GM12878 (cell line): ENCODE measurements at regions not wholly inside any gene's neighbourhood (a gene's known extent, or its start where the extent isn't known, plus 50 kb on each side); places are given as distances from the start of the nearest gene placed in this dataset.

Experiments used
- ATAC-seq: fragments of 200-7000 bp; cut with Tn5 transposase; 3 replicates; pipeline ENCODE4 v1.9.1; 2020; ENCODE audit warnings: mild to moderate bottlenecking, moderate library complexity
- BruUV-seq: library from RNA; stranded (reverse); fragments of 400-500 nt; replicated peaks from 2 replicates; lab custom pipeline; 2021; lab: Mats Ljungman, UMichigan
- CTCF ChIA-PET: fragments of 300-600 bp; sonication (Branson Sonifier 250); formaldehyde crosslinking; extraction: SDS; loops from one replicate; lab custom pipeline; 2021; ENCODE audit warnings: inconsistent platforms; lab: Yijun Ruan, JAX
- POLR2A ChIA-PET: fragments of 350-600 bp; formaldehyde crosslinking; extraction: SDS; loops from one replicate; lab custom pipeline; 2021; ENCODE audit warnings: inconsistent platforms; lab: Charles Lee
- RAD21 ChIA-PET: fragments of 300-600 bp; sonication (Branson Sonifier 250); formaldehyde crosslinking; loops from one replicate; lab custom pipeline; 2023; ENCODE audit warnings: antibody characterized with exemption; ENCODE audit not compliant: unreplicated experiment; lab: Charles Lee
- SMC1A ChIA-PET: fragments of 300-600 bp; sonication (Branson Sonifier 250); formaldehyde crosslinking; loops from one replicate; lab custom pipeline; 2023; ENCODE audit not compliant: unreplicated experiment, uncharacterized antibody; lab: Charles Lee
- DNase-seq: peaks from one replicate; pipeline ENCODE4 v3.0.0-alpha.2; 2011; ENCODE audit warnings: low read depth, low spot score
- FAIRE-seq: peaks from 3 replicates; lab custom pipeline; 2011; peaks lifted over from hg19 to GRCh38; lab: Jason Lieb, UNC
- H2AFZ ChIP-seq: 2 replicates; pipeline ENCODE4 v1.6.0; 2011; ENCODE audit warnings: low read depth, low read length, control low read depth; ENCODE audit not compliant: control insufficient read depth
- H3K27ac ChIP-seq: 2 replicates; pipeline ENCODE4 v1.5.1; 2011; ENCODE audit warnings: control low read depth; ENCODE audit not compliant: control insufficient read depth, insufficient read depth
- H3K27me3 ChIP-seq, 2 experiments: replicated peaks in 1 of 2; 2 replicates each; pipeline versions ENCODE4 v1.6.0 to v1.6.1; 2011; ENCODE audit warnings: low read length in 1 of 2; ENCODE audit not compliant: control insufficient read depth in 2 of 2, insufficient read depth in 2 of 2
- H3K36me3 ChIP-seq, 2 experiments: 2 replicates each; pipeline ENCODE4 v1.5.1; 2011; ENCODE audit warnings: low read length in 1 of 2; ENCODE audit not compliant: control insufficient read depth in 2 of 2, insufficient read depth in 2 of 2
- H3K4me1 ChIP-seq: 2 replicates; pipeline ENCODE4 v1.6.1; 2011; ENCODE audit warnings: mild to moderate bottlenecking, low read length, moderate library complexity, mixed read lengths; ENCODE audit not compliant: control insufficient read depth, insufficient read depth
- H3K4me2 ChIP-seq: 2 replicates; pipeline ENCODE4 v1.6.0; 2011; ENCODE audit warnings: control low read depth; ENCODE audit not compliant: control insufficient read depth, insufficient read depth
- H3K4me3 ChIP-seq: fragments of 200-600 bp; sonication (generic); 2 replicates; pipeline ENCODE4 v1.5.1; 2016
- H3K79me2 ChIP-seq: 2 replicates; pipeline ENCODE4 v1.6.0; 2011; ENCODE audit warnings: low read length; ENCODE audit not compliant: control insufficient read depth, insufficient read depth
- H3K9ac ChIP-seq: 2 replicates; pipeline ENCODE4 v1.8.0; 2011; ENCODE audit warnings: low read length, control low read depth, mixed read lengths; ENCODE audit not compliant: control insufficient read depth, insufficient read depth
- H3K9me3 ChIP-seq: replicated peaks from 3 replicates; pipeline ENCODE4 v1.5.1; 2011; ENCODE audit warnings: mild to moderate bottlenecking, low read length; ENCODE audit not compliant: control insufficient read depth, insufficient read depth
- H4K20me1 ChIP-seq: 2 replicates; pipeline ENCODE4 v1.6.0; 2011; ENCODE audit not compliant: control insufficient read depth, insufficient read depth
- BACH1 ChIP-seq: fragments of 450-650 bp; IDR thresholded peaks from 2 replicates; pipeline ENCODE4 v1.6.1; 2017; ENCODE audit warnings: mild to moderate bottlenecking, borderline replicate concordance
- CHD2 ChIP-seq: IDR thresholded peaks from 2 replicates; pipeline ENCODE4 v1.6.1; 2011; ENCODE audit warnings: low read depth, low read length, improper control_type of control experiment, borderline replicate concordance
- IKZF2 ChIP-seq, 2 experiments: fragments of 450-650 bp; IDR thresholded peaks; 2 replicates each; pipeline ENCODE4 v1.6.1; 2017; ENCODE audit warnings: mild to moderate bottlenecking in 2 of 2, moderate library complexity in 2 of 2
- MXI1 ChIP-seq: fragments of 150-350 bp; IDR thresholded peaks from 2 replicates; pipeline ENCODE4 v1.6.1; 2011; ENCODE audit warnings: low read depth, mild to moderate bottlenecking, inconsistent platforms, low read length, improper control_type of control experiment
- PBX3 ChIP-seq: IDR thresholded peaks from 2 replicates; pipeline ENCODE4 v1.6.1; 2011; ENCODE audit warnings: mild to moderate bottlenecking, low read depth, low read length, moderate library complexity; ENCODE audit not compliant: insufficient replicate concordance
- RELA ChIP-seq: fragments of 450-650 bp; IDR thresholded peaks from 2 replicates; pipeline ENCODE4 v1.8.0; 2014; ENCODE audit warnings: borderline replicate concordance; ENCODE audit not compliant: partially characterized antibody
- RUNX3 ChIP-seq: IDR thresholded peaks from 2 replicates; pipeline ENCODE4 v1.6.1; 2012; ENCODE audit warnings: low read length, inconsistent platforms
- SMARCA5 ChIP-seq: fragments of 450-650 bp; IDR thresholded peaks from 2 replicates; pipeline ENCODE4 v1.6.1; 2017; ENCODE audit warnings: mild to moderate bottlenecking
- SPI1 ChIP-seq: IDR thresholded peaks from 2 replicates; pipeline ENCODE4 v1.6.1; 2011; ENCODE audit warnings: low read depth, mild to moderate bottlenecking, low read length, moderate library complexity, borderline replicate concordance; ENCODE audit not compliant: insufficient read depth
- TARDBP ChIP-seq: IDR thresholded peaks from 2 replicates; pipeline ENCODE4 v1.6.1; 2016; ENCODE audit warnings: borderline replicate concordance
- TCF3 ChIP-seq: IDR thresholded peaks from 2 replicates; pipeline ENCODE4 v1.6.1; 2012; ENCODE audit warnings: low read depth, mild to moderate bottlenecking, low read length, borderline replicate concordance; ENCODE audit not compliant: insufficient read depth
- WRNIP1 ChIP-seq: IDR thresholded peaks from 2 replicates; pipeline ENCODE4 v1.6.1; 2011; ENCODE audit warnings: low read depth, low read length, improper control_type of control experiment, borderline replicate concordance
- YBX1 ChIP-seq: fragments of 450-650 bp; IDR thresholded peaks from 2 replicates; pipeline ENCODE4 v1.6.1; 2016; ENCODE audit warnings: antibody characterized with exemption
- ZNF687 ChIP-seq: fragments of 450-650 bp; IDR thresholded peaks from 2 replicates; pipeline ENCODE4 v1.6.1; 2017; ENCODE audit warnings: mild to moderate bottlenecking, moderate library complexity
- WGBS: methylation state at CpG from one replicate; pipeline ENCODE4 v1.1.6; 2016; ENCODE audit warnings: low lambda C conversion rate; ENCODE audit not compliant: insufficient replicate concordance, insufficient coverage; ENCODE audit errors: missing lambda C conversion rate; 5-methylcytosine and 5-hydroxymethylcytosine counted together
- in situ Hi-C: fragments of 300-500 bp; cut with MboI; formaldehyde crosslinking; loops from 9 replicates; pipeline ENCODE4 v1.14.3; 2018; ENCODE audit warnings: mixed read lengths
- intact Hi-C: fragments of 100-400 bp; cut with micrococcal nuclease; formaldehyde crosslinking; loops from one replicate; pipeline ENCODE4 v1.14.2; 2022; ENCODE audit not compliant: unreplicated experiment
- TF ChIP-seq, protein P1 (sequence below): fragments of 450-650 bp; formaldehyde crosslinking; IDR thresholded peaks from 2 replicates; pipeline ENCODE4 v1.4.0; 2020; ENCODE audit warnings: mild to moderate bottlenecking, moderate library complexity

DNA sequence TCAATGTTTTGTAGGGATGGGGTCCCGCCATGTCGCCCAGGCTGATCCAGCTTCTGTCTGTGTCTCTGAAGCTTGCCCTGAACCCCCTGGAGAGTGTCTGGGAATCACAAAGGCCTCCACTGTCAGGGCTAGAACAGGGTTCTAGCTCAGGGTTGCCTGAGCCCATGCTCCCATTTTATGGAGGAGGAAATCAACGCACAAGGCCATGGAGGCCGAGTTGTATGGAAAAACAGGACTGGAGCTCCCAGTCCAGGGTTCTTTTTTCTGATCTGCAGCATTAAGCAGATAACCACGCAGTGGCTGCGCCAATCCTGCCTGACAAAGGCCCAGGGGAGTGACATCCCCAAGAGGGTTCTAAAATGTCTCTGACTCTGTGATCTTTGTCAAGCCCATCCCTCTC lies 67.6 kb upstream of the NBPF3 start:
- Histone ChIP-seq H3K27me3 (no peaks in the 10 kb centered on the region), H3K27ac (no peak overlapping the region), H3K79me2 (no peaks in the 10 kb centered on the region), H3K9ac (no peak overlapping the region), H3K4me3 (no peak overlapping the region), H3K4me1 (no peaks in the 10 kb centered on the region; the same call in 1 of the 2 replicates), H4K20me1 (no peaks in the 10 kb centered on the region), H2AFZ (no peak overlapping the region), H3K36me3 (no peaks in the 10 kb centered on the region), H3K9me3 (no peaks in the 10 kb centered on the region), H3K4me2 (no peak overlapping the region)
- intact Hi-C loops (loop anchor here (5.0 to 10.0 kb wide), 2 partner anchors 120 to 202 kb away; no protein-coding TSS in a partner anchor), in situ Hi-C loops (no loop called here)
- ChIA-PET SMC1A (interaction anchor here (1.1 to 1.3 kb wide), 2 partner anchors 12 to 118 kb away, joined by 4 to 5 read pairs; no protein-coding TSS in a partner anchor), POLR2A (interaction anchor here (0.9 kb wide), 1 partner anchor 9 kb away, joined by 3 read pairs; no protein-coding TSS in a partner anchor), CTCF (interaction anchor here (0.6 to 9.9 kb wide), 9 partner anchors 96 to 1815 kb away, joined by 3 to 207 read pairs (median 4); no protein-coding TSS in a partner anchor), RAD21 (interaction anchor here (0.7 to 2.5 kb wide), 6 partner anchors 9 to 163 kb away, joined by 3 to 11 read pairs (median 4); no protein-coding TSS in a partner anchor)
- DNase-seq (no peak), ATAC-seq (no peak), FAIRE-seq (no peak)
- BruUV-seq, result no TSS peak
- 27% methylated on average over 6 of the region's 6 CpGs for WGBS
- TF ChIP-seq CHD2 (no peak), MXI1 (no peak), BACH1 (no peak), RUNX3 (no peak), SMARCA5 (no peak), PBX3 (no peak), SPI1 (no peak), WRNIP1 (no peak), YBX1 (no peak), TCF3 (no peak), RELA (no peak), ZNF687 (no peak), TARDBP (no peak), IKZF2 (IDR thresholded peaks at IDR 0.05) (no peak)
- TF ChIP-seq, protein P1, sequence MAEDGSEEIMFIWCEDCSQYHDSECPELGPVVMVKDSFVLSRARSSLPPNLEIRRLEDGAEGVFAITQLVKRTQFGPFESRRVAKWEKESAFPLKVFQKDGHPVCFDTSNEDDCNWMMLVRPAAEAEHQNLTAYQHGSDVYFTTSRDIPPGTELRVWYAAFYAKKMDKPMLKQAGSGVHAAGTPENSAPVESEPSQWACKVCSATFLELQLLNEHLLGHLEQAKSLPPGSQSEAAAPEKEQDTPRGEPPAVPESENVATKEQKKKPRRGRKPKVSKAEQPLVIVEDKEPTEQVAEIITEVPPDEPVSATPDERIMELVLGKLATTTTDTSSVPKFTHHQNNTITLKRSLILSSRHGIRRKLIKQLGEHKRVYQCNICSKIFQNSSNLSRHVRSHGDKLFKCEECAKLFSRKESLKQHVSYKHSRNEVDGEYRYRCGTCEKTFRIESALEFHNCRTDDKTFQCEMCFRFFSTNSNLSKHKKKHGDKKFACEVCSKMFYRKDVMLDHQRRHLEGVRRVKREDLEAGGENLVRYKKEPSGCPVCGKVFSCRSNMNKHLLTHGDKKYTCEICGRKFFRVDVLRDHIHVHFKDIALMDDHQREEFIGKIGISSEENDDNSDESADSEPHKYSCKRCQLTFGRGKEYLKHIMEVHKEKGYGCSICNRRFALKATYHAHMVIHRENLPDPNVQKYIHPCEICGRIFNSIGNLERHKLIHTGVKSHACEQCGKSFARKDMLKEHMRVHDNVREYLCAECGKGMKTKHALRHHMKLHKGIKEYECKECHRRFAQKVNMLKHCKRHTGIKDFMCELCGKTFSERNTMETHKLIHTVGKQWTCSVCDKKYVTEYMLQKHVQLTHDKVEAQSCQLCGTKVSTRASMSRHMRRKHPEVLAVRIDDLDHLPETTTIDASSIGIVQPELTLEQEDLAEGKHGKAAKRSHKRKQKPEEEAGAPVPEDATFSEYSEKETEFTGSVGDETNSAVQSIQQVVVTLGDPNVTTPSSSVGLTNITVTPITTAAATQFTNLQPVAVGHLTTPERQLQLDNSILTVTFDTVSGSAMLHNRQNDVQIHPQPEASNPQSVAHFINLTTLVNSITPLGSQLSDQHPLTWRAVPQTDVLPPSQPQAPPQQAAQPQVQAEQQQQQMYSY (CRISPR knock-in tag), result no peak
